ENCODE measurements at regions not wholly inside any gene's neighbourhood (a gene's known extent, or its start where the extent isn't known, plus 50 kb on each side); places are given as distances from the start of the nearest gene placed in this dataset.
"Not testable (repeated sequence)": the region's sequence is repeated elsewhere in the genome, so short reads cannot be mapped to it uniquely, and the experiment has no call there.

DNA sequence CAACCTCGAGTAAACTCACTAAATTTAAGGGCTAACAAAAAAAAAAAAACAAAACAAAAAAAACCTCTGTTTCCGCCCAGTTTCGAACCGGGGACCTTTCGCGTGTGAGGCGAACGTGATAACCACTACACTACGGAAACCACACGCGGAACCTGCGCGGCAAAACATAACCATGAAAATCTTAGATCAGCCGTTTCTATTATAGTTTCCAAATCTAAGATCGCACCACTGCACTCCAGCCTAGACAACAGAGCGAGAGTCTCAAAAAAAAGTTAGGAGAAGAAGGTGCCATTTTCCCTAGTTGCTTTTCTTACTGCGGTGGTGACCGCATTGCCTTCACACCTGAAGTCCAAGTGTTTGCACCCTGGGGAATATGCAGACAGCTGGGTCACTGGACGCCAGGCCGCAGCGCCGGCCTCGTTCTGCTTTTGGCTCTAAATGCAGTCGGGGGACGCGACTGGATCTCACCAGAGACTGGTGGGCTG is 167.8 kb downstream of the FAM72C start:
- TF ChIP-seq, protein P1, sequence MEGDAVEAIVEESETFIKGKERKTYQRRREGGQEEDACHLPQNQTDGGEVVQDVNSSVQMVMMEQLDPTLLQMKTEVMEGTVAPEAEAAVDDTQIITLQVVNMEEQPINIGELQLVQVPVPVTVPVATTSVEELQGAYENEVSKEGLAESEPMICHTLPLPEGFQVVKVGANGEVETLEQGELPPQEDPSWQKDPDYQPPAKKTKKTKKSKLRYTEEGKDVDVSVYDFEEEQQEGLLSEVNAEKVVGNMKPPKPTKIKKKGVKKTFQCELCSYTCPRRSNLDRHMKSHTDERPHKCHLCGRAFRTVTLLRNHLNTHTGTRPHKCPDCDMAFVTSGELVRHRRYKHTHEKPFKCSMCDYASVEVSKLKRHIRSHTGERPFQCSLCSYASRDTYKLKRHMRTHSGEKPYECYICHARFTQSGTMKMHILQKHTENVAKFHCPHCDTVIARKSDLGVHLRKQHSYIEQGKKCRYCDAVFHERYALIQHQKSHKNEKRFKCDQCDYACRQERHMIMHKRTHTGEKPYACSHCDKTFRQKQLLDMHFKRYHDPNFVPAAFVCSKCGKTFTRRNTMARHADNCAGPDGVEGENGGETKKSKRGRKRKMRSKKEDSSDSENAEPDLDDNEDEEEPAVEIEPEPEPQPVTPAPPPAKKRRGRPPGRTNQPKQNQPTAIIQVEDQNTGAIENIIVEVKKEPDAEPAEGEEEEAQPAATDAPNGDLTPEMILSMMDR (IDR thresholded peaks at IDR 0.05; ENCODE audit: low read length) = not testable (repeated sequence)
- TF ChIP-seq EZH2 (IDR thresholded peaks at IDR 0.05; ENCODE audit: borderline replicate concordance, low read length) = not testable (repeated sequence)

All from OCI-LY1 (cell line).